GM04503 (cell line): ENCODE measurements at regions not wholly inside any gene's neighbourhood (a gene's known extent, or its start where the extent isn't known, plus 50 kb on each side); places are given as distances from the start of the nearest gene placed in this dataset.
"Not testable (repeated sequence)": the region's sequence is repeated elsewhere in the genome, so short reads cannot be mapped to it uniquely, and the experiment has no call there.

Experiments used
- DNase-seq: peaks from one replicate; pipeline ENCODE4 v3.0.0-alpha.2; 2012; ENCODE audit warnings: low read depth

DNA sequence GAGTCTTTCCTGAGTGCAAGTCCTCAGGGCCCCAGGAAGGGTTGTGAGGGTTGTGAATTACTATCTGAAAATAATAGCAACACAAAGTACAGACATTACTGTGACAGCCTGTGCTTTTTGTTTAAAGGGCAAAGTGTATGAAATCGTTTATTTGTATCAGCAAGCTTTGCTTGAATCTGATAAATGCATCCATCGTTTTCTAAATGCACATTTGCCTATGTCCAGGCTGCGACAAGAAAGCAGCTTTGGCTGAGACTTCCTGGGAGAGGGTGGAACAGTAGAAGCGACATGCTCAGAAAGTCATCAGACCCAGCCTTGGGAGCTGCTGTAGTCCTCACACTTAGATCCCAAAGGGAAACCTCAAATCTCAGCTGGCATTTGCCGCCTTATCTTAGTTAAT lies 524.2 kb upstream of the SALL3 start:
- DNase-seq: no peak

DNA sequence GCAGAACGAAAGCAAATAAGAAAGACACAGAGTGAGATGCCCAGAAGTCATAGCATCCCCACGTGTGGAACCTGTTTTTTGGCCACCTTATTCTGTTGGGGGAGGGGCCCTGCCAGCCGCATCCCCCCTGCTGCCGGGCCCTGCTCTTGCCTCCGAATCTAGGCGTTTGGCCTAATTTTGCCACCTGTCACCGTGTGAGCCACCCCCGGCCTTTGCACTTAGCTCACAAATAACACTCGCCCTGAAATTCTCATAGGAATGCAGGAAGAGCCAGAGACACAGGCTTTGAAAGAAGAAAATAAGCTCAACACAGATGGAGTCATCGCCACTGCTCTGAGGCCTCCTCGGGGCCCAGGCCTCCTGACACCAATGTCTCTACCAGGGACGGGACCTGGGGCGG lies 522.6 kb upstream of the SALL3 start:
- DNase-seq: no peak

DNA sequence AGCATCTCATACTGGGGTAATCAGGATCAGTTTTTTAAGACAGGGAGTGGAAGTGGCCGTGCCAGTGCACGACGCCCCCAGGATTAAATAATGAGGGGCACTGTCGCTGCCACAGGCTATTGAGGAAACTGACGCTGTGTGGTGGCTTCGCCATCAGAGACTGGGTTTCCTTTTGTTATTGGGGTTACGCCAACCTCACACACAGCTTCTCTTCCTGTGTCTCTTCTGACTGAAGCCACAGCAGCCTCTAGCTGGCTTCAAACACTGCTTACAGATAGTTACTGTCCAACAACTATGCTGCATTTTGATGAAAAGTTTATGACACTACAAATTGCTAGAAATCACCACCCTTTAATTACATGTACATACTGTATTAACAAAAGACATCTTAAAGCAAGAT lies 521.9 kb upstream of the SALL3 start:
- DNase-seq: no peak

DNA sequence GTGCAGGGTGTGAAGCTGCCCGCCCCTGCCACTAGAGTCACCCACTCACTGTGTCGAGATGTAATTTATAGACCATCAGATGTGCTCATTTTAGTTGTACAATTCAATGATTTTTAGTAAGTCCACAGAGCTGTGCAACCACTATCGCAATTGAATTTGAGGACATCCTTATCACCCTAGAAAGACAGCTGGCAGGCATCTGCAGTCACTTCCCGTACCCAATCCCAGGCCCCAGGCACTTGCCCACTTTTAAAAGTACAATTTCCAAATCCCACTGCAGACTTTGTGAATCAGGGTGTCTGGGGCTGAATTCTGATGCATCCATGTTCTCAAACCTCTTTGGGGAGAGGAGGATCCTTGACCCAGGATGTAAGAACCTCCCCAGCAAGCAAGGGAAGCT lies 521.3 kb upstream of the SALL3 start:
- no peak for DNase-seq

DNA sequence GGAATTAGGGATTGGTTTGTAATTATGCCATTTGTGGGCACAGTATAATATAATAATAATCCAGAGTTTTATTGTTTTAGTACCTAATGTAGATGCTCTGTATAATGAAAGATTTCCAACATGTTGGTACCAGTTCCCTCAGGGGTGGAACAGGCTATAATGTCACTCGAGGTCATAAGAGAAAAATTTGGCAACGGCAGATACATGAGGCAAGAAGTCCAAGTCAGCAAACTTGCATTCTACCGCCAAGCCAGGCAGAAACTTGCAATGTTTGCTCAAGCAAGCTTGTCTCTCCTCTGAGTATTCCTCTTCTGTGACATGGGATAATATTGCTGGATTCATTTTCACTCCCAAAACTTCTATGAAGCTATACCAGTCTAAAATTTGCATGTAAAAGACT lies 520.0 kb upstream of the SALL3 start:
- DNase-seq: no peak

DNA sequence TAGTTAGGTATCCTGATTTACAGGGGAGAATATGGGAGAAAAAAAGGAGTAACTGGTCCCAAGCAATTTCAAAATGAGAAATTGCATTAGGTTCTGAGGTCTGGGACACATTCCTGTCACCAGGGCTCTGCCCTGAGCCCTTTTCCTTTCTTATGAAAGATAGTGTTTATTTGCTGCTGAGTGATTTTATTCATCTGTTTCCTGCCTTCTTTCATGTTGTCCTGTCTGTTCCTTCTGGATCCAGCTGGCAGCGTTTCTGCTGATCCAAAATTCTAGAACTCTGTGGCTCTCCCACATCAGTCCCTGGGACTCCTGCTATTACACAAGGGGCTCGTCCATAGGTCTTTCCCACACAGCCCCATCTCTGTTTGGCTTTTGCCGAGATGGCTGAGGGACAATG lies 519.1 kb upstream of the SALL3 start:
- DNase-seq: no peak

DNA sequence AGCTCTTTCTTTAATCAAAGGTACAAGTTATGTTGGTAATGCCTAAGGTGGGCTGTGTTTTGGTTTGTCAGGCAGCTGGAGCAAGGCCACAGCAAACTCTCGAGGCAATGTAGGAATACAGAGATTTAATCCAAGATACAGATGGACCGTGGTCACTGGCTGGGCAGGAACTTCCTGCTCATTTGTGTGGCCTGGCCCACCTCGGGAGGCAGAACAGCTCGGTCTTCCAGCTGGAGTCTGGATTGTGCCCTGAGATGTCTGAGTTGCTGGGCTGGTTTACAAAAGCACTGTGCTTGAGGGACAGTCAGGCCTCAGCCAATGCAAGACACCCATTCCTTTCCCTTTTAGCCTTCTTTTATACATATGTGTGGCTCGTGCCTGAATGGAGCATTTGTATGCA lies 506.1 kb upstream of the SALL3 start:
- DNase-seq: no peak

DNA sequence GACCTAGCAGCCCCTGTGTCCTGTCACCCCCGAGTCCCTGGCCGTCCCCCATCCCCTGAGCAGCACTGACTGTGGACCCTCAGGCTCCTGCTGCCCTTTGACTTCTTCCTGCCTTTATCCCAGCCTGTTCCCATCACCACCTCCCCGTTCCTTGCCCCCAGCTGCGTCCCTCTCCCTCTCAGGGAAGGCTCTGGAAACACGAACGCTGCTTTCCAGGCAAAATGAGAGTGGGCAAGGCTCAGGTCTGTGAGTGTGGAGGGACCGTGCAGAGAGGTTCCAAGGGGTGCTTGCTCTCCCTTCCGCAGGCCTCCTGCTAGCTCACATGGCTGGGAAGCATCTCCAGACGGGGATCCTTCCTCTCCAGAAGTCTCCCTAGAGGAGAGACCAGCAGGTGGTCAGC lies 501.8 kb upstream of the SALL3 start:
- DNase-seq: no peak

DNA sequence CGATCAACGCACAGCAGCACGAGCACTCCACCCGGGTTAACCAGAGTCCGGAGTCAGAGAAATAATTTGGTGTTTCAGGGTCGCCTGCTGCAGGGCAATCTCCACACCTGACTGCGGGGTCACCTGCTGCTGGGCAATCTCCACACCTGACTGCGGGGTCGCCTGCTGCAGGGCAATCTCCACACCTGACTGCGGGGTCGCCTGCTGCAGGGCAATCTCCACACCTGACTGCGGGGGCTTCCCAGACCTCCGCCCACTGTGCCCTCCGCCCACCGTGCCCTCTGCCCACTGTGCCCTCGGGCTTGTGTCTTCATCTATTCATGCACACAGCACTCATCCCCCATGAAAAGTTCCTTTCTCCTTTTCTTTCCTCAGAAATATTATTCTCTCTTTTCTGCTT lies 500.2 kb upstream of the SALL3 start:
- no peak for DNase-seq

DNA sequence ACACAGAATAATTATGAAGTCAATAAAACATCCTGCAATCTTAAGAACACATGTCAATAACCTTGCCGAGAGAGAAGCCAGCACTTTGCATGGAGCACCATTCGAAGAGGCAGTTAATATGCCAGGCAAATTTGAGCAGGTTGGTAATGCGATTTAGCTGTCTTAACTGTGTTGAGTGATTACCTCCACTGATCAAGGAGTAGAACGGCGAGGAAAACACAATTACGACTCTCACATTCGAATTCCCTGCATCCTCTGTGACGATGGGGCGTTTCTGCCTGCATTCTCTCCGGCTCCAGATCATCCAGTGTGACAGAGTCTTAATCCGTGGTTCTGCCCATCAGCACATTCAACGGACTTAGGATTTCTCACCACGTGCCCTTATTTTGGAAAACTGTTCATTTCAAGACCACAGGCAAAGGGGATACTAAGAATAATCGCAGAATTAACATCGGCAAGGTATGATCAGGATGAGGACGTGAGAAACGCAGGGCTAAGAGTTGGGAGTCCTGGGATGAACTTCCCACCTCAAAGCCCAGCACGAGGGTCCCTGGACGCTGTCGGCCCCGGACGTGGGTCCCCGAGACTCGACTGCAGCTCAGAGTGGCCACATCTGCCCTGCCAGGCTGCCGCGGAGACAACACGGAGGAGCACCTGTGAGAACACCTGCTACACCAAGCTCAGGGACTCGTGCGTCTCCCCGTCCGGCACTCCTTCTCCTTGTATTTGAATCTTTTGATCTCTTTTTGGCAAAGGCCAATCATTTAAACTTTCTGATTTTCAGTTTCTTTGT lies 499.2 kb upstream of the SALL3 start:
- no peak for DNase-seq

DNA sequence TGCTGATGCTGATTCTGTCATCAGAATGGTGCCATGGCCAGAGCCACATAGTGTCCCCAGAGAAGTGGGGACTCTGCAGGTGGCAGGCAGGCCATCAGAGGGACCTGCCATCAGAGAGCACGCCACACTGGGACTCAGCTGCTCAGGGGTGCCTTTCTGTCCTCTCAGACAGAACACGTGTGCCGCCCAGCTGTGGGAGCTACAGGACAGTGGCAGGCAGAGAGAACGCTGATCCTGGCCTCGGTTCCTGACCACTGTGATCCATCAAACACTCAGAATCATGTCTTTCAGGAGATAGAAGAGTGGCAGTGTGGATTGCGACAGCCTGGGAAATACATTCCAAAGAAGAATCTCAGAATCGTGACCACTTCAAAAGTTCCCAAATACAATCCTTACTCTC lies 497.2 kb upstream of the SALL3 start:
- no peak for DNase-seq

DNA sequence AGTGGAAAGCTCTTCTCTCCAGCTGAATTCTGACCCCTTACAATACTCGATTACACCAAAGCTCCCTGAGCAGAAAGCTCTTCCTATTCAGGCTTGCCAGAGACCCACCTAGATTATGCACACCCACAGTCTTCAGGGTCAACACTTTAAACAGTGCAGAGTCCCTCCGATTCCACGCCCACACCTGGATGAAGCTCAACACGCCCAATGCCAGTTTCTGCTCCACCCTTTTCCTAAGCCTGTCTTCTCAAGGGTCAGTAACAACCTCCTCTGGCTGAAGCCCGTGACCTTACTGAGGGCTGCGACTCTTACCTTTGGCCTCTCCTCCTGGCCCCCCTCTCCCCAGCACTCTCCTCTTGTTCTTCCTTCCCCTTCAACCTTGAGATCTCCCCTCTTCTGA lies 492.0 kb upstream of the SALL3 start:
- DNase-seq: no peak

DNA sequence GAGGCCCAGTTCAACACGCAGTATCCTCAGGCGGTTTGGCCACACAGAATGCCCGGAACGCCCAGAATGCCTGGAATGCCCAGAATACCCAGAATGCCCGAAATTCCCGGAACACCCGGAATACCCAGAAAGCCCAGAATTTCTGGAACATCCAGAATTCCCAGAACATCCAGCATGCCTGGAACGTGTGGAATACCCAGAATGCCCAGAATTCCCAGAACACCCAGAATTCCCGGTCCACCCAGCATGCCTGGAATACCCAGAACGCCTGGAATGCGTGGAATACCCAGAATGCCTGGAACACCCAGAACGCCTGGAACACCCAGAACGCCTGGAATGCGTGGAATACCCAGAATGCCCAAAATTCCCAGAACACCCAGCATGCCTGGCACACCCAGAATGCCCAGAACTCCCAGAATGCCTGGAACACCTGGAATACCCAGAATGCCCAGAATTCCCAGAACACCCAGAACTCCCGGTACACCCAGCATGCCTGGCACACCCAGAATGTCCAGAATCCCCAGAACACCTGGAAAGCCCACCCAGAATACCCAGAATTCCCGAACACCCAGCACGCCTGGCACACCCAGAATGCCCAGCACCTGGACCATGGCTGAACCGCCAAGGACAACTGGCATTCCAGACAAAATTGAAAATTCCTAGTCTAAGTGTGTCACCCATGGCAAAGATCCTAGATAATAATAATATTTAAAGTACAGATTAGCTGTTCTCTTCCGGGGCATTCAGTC lies 487.4 kb upstream of the SALL3 start:
- no peak for DNase-seq

DNA sequence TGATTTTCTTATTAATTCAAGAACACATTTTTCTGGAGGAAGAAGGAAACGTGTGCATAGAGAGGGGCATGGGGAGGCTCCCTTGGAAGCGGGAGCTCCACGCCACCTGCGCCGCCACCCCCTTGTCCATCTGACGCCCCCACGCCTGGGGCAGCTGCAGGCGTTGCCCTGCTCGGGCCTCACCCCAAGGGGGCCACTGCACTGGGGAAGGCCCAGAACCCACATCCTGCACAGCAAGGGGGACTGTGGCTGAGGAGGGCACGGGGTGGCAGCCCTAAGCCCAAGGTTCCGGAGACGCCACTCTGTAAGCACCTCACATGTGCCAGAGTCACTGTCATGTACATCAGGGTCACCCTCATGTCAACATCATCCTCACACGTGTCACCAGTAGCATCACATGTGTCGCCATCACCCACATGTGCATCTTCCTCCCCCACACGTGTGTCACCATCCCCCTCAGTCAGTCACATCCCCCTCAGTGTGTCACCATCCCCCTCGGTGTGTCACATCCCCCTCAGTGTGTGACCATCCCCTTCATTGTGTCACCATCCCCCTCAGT lies 486.7 kb upstream of the SALL3 start:
- DNase-seq: no peak

DNA sequence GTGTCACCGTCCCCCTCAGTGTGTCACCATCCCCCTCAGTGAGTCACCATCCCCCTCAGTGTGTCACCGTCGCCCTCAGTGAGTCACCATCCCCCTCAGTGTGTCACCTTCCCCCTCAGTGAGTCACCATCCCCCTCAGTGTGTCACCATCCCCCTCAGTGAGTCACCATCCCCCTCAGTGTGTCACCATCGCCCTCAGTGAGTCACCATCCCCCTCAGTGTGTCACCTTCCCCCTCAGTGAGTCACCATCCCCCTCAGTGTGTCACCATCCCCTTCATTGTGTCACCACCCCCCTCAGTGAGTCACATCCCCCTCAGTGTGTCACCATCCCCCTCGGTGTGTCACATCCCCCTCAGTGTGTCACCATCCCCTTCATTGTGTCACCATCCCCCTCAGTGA lies 486.1 kb upstream of the SALL3 start:
- DNase-seq: not testable (repeated sequence)

DNA sequence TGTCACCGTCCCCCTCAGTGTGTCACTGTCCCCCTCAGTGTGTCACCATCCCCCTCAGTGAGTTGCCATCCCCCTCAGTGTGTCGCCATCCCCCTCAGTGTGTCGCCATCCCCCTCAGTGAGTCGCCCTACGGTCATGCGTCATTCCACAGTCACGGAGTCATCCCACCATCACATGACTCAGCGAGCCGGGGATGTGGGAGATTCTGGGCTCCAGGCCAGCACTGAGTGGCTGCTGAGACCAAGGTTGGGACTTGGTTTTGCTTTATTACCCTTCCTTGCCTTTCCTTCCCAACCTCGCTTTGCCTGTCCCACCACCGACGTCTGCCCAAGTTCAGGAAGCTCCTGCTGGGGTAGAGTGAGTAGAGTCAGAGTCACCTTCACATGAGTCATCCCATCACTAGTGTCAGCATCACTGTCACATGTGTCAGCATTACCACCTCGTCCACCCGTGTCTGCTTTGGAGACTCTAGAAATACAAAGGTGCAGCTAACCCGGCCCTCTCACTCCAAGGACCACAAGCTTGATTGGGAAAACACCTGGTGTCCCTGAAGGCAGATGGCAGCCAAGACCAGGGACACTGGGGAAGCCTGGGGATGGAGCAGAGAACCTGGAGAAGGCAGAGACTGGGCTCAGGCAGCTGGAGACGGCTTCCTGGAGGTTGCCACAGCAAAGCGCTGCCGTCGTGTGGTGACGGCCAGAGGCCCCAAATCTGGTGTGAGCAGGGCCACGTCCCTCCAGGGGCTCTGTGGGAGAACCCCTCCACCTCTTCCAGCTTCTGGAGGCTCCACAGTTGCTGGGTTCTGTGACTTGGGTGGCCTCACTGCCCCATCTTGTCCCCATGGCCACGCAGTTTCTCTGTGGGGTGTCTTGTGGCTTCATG lies 485.2 kb upstream of the SALL3 start:
- no peak for DNase-seq

DNA sequence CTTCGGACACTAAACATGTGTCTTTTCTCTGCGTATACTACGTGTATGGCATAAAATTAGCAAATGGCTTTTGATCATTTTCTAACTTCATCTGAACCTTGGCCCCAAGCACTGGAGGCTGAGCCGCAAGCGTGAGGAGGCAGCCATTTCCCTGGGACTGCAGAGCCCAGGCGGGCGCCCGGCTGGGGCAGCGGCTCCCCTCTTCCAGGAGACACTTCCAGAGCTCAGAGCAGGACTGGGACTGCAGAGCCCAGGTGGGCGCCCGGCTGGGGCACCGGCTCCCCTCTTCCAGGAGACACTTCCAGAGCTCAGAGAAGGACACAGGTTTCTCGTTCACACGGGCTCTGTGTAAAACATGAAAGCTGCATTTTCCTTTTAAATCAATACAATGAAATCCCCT lies 484.1 kb upstream of the SALL3 start:
- DNase-seq: no peak

DNA sequence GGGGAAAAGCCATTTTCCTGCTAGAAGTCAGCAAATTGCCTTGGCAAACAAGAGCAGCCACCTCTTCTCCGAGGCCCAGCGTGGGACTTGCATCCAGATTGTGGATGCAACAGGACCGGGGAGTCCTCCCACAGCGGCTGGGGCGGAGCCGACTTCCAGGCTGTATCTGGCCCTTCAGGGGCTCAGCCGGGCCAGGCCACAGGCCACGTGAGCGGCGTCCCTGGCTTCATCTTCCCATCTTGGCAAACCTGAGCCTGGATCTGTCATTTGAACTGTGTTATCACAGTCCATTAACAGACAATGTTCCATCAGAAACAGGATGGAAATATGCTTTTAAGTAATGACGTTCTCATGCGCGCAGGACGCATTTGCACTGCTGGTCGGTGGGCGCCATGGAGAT lies 483.5 kb upstream of the SALL3 start:
- no peak for DNase-seq

DNA sequence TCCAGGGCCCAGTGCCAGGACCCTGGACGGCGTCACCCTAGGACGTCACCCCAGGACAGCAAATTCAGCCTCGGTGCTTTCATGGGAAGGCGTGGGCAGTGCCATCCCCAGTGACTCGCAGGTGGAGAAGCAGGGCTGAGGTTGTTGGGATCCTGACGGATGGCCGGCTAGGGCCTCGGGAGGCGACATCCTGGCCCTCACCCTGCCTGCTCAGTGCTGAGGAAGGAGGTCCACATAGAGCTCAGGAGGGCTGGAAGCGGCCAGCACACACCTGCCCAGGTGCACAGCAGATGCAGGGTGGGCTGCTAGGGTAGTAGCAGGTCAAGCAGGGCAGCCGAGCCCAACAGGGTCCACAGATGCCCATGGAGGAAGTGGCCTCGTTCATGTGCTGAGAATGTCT lies 482.0 kb upstream of the SALL3 start:
- no peak for DNase-seq

DNA sequence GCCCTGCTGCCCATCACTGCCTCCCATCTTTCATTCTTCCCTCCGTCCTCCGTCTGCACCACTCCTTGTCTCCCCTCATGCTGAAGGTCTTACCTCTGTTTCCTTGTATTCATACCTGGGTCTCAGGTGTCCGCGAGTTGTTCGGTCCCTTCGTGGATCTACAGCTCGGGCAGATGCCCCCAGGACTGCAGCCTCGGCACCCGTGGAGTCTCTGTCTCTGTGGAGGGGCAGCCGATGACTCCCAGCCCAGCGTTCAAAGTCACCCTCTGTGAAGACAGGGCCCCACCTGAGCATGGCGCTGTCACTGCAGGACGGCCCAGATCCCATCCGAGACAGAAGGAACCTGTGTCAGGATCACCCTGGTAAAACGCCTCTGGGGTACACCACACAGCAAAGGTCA lies 480.0 kb upstream of the SALL3 start:
- DNase-seq: no peak

DNA sequence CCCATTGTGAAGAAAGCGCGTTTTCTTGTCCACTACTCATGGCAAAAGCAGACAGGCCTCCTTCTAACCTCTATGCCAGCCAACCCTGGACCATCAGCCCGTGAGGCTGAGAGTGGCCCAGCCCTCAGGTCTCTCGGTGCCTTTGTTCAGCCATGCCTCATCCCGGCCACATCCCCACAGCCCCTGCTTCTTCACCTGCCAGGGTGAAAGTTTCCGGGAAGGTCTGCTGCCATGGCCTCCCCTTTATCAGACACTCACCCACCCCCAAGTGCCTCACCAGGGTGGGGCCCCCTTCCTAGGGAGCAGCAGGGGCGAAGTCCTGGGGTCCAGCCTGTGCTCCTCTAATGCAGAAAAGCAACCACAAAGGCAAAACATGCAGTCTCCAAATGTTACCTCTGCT lies 478.4 kb upstream of the SALL3 start:
- DNase-seq: no peak

DNA sequence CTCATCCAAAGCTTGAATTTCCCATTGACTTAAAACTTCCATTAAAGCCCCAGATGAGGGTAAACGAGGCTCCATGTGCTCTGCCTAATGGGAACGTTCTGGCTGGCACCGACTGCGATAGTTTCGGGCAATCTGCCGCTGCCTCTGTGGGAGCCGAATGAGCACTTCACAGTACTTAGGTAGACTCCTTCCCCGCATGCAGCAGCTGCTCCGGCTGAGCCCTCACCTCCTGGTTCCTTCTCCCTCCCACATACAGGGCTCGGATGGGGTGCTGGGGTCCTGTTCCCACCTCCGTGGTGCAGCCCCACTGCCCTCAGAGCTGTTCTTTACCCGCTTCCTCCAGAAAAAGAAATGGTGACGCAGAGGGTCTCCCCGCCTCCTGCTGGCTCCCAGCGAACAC lies 476.5 kb upstream of the SALL3 start:
- DNase-seq: no peak
